ENCODE measurements at regions not wholly inside any gene's neighbourhood (a gene's known extent, or its start where the extent isn't known, plus 50 kb on each side); places are given as distances from the start of the nearest gene placed in this dataset.

DNA sequence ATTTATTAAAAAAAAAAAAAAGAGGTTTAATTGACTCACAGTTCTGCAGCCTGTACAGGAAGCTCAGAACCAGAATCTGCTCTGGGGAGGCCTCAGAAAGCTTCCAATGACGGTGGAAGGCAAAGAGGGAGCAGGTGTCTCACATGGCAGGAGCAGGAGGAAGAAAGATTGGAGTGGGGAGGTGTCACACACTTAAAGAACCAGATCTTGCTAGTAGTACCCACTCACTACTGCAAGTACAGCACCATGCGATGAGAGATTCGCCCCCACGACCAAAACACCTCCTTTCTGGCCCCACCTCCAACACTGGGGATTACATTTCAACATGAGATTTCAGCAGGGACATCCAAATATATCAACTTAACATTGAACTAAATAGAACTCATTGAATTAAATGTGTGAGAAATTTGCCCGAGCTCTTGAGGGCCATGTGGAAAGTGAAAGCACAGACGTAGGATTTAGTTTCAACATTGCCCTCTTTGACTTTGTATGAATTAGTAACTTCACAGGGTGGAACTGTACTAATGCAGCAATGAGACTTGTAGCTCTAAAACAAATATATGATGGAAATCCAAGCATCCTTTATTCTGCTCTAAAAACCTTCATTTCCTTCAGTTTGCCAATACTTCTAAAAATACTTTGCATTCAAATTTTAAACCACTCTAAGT, 628.2 kb downstream of the FAM181B start:
- TF ChIP-seq, protein P1, sequence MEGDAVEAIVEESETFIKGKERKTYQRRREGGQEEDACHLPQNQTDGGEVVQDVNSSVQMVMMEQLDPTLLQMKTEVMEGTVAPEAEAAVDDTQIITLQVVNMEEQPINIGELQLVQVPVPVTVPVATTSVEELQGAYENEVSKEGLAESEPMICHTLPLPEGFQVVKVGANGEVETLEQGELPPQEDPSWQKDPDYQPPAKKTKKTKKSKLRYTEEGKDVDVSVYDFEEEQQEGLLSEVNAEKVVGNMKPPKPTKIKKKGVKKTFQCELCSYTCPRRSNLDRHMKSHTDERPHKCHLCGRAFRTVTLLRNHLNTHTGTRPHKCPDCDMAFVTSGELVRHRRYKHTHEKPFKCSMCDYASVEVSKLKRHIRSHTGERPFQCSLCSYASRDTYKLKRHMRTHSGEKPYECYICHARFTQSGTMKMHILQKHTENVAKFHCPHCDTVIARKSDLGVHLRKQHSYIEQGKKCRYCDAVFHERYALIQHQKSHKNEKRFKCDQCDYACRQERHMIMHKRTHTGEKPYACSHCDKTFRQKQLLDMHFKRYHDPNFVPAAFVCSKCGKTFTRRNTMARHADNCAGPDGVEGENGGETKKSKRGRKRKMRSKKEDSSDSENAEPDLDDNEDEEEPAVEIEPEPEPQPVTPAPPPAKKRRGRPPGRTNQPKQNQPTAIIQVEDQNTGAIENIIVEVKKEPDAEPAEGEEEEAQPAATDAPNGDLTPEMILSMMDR (IDR thresholded peaks at IDR 0.05 in 4 of 5, conservative IDR thresholded peaks at IDR 0.05 in 1 of 5), result no peak
- no peak for TF ChIP-seq POLR2A (IDR thresholded peaks at IDR 0.05)

Measured in gastrocnemius medialis (tissue), 4 donors.